Pons (tissue), 1 donor: ENCODE measurements at regions not wholly inside any gene's neighbourhood (a gene's known extent, or its start where the extent isn't known, plus 50 kb on each side); places are given as distances from the start of the nearest gene placed in this dataset.

Source experiments
- DNase-seq: peaks from one replicate; pipeline ENCODE4 v3.0.0-alpha.2; 2016; ENCODE audit warnings: low spot score

DNA sequence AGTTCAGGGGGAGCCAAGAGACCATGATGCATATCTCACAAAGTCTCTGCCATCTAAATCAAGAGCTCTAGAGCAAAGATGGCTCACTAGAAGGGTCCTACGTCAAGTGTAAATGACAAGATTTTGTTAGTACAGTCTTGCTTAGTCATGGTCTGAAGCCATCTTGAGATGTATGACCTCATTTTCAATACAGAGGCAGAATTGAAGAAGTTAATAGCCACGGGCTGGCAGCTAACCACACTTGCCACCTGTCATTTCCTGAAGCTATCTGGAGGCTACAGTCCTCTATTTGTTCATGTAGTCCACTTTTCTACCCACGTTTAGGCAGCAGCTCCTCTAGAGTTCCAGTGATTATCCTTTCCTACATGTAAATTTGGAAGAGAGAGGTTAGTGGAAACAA lies 231.7 kb upstream of the CDH12 start:
- no peak for DNase-seq

DNA sequence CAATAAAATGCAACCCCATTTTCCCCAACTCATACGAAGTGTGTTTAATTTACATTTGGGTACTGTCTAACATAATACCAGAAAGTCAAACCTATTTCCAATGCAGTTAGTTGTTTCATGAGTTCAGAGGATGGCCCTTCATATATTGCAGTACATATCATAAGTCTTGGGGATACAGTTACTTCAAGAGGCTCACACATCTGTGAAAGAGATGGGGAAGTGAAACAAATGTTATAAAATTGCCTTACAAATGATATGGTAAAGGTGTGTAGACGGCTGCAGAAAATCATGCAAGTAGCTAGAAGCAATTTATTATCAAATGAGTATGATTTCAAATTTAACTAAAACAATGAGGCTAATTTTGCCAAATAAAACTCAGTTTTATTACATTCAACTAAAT lies 219.0 kb upstream of the CDH12 start:
- no peak for DNase-seq

DNA sequence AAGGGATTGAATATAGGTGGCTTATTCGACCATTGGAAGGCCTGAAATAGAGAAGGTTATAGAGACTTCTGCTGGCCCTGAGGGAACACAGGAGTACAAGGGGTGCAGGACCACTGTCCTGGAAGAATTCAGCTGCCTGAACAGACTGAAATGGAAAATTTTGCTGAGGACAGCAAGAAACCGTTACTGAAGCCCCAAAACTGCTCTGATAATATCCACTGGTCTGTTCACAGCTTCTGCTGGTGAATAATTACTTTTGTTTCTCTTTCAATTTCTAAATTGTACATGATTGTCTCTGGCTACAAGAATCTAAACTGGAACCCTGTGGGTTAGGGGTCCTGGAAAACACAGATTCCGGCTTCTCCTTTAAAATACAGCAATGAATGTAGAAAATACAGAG lies 218.5 kb upstream of the CDH12 start:
- DNase-seq = no peak

DNA sequence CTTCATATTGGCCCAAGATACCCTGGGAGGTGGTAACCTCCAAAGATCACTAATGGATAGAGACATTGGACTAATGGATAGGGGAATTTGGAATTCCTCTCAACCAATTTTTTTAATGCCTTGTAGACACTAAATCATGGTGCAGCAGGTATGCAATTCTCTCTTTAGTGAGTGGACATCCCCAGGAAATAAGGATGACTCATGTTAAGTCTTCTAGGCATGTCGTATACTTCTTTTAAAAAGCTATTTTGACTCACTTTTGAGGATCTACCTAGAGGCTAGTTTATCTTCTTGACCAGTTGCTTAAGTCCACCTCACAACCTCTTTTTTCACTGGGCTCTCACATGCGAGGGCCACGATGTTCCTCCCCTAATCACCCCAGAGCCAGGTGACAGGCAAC lies 211.6 kb upstream of the CDH12 start:
- DNase-seq = no peak

DNA sequence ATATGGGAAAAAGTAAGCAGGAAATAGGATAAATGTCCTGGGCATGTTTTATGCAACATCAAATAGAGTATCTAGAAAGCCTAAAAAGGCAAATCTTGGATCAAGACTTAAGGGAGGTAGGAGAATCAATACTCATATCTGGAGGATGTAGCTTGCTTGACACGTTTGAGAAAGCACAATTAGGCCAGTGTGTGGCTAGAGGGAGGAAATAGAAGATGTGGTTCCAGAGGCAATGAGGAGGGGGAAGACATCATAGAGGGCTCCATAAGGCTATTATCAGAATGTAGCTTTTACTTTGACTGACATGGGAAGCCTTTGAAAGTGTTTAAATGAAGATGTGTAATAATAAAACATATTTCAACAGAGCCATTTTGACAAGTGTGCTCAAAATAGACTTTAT lies 200.7 kb upstream of the CDH12 start:
- no peak for DNase-seq

DNA sequence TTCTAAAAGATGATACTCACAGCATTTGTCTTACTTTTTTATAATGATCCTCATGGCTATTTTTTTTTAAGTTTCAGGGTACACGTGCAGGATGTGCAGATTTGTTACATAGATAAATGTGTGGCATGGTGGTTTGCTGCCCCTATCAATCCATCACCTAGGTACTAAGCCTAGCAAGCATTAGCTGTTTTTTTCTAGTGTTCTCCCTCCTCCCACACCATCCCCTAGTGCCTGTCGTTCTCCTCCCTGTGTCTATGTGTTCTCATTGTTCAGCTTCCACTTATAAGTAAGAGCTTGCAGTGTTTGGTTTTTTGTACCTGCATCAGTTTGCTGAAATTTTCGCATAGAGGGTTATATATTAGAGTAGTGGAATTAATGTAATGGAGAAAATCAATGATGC lies 189.1 kb upstream of the CDH12 start:
- DNase-seq = no peak

DNA sequence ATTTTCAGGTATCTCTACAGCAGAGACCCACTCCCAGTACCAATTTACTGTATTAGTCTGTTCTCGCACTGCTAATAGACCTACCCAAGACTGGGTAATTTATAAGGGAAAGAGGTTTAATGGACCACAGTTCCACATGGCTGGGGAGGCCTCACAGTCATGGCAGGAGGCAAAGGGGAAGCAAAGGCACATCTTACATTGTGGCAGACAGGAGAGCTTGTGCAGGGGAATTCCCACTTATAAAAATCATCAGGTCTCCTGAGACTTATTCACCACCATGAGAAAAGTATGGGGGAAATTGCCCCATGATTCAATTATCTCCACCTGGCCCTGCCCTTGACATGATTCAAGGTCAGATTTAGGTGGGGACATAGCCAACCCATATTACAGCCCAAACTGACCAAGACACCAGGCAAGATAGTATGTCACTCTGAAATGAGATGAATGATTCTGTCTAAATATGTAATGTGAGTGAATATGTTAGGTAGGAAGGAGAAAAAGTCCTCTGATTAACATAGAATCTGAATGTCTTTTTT lies 182.5 kb upstream of the CDH12 start:
- no peak for DNase-seq

DNA sequence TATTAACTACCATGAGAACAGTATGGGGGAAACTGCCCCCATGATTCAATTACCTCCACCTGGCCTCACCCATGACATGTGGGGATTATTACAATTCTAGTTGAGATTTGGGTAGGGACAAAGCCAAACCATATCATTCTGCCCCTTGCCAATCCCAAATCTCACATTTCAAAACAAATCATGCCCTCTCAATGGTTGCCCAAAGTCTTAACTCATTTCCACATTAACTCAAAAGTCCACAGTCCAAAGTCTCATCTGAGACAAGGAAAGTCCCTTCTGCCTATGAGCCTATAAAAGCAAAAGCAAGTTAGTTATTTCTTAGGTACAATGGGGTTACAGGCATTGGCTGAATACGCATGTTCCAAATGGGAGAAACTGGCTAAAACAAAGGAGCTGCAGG lies 180.7 kb upstream of the CDH12 start:
- DNase-seq = no peak

DNA sequence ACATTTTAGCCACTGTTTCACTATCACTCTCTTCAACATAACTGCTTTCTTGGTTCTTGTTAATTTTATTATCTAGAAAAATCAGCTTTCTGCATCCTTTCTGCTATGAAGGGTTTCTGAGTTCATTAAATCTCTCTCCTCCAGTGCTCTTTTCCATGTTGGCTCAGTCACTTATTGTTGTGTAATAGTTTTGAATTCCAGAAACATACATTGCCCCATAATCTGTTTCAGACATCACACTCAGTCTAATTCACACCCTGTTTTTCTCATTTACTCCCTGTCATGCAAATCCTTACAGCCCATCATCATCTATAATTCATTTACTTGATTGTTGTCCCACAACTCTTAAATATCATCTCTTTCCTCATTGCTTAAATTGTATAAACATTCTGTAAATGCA lies 176.1 kb upstream of the CDH12 start:
- DNase-seq = no peak

DNA sequence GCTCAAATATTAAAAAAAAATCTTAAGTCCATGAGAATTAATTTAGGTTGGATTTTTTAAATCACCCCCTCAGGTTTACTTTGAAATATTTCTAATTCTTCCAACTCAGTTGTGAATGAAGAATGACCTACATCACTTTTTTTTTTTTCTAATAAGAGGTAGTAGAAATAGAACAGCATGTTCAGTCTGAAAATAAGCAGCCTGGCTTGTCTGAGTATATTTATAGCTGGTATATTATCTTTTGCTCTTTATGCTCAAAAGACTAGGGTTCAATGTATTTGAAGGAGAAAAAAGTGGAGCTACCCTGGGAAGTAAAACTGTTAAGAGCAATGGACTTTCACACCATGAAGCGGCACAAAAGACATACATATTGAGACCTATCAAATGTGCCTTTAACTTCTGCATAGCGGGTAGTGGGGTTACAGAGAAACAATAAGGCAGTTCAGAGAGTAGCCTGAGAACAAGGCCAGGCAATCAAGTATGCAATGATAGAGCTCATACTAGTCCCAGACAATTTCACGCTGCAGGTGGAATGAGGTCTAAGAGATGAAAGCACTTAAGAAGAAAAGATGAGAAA lies 175.4 kb upstream of the CDH12 start:
- no peak for DNase-seq

DNA sequence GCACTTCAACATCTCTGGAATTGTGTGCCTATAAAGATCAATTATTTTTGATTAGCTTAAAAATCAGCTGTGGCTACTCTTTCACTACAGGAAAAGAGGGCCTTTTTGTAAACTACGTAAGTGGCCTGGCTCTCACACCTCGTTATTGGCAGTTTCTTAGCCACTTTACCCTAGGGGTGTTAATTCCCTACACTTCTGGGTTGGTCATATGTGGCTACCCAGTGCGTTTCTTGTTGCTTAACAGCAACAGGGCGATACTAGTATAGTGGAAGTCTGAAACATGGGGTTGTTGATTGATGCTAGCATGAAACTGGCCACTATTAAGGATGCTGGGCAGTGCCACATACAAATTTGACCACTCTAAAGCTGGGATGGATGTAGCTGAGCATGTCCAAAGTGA lies 174.7 kb upstream of the CDH12 start:
- no peak for DNase-seq

DNA sequence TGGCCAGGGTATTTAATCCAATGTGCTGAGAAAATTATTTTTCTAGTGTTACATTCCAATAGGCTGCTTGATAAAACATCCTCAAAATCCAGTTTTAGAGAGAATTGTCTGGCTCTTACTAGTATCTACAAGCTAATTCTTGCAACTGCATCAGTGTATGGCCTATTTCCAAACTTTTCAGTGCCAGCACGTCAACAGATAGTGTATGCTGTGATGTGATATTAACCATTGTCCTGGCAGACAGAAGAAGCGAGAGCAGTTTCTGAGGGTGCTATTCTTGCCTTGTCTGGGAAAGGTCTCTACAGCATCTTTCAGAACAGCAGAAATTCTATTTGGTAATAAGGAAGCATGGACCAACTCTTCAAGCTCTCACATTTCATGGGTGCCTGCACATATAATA lies 174.2 kb upstream of the CDH12 start:
- DNase-seq = no peak

DNA sequence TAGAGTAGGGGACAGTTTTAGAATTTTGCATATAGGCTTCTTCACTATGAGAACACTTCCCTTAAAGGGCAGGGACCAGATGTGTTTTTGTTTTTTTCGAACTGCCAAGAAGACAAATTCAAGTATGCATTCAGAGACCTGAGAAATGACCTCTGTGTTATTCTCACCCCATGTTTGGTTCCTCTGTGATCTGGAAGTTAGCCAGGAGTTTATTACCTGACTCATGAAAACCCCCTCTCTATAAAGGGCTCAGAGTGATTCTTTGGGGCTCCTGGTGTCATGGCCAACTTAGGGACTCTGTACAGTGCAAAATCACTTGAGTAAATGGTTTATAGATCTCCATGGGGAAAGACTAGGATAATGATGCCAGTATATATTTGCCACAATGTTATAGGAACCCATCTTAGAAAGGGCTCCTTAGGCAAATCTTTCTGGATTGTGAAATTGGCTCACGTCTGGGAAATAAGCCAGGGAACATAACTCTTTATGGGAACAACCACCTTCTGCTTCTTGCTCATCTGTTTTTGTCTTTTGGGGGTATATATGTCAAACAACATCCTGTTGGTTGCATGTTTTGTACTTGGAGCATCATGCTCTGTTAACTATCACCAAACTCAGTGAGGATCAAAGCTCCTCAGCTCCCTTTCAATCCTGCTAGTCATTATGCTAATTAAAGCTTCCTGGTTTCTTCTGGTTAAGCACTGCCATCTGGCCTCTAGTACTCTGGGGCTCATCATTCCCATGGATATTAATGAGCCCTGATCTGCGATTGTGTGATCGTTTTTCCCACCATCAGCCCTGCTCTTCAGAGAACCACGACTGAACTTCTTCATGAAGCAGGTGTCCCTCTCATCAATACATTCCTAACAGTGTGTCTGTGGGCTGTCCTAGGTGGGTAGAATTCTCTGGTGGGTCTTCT lies 173.4 kb upstream of the CDH12 start:
- DNase-seq = no peak

DNA sequence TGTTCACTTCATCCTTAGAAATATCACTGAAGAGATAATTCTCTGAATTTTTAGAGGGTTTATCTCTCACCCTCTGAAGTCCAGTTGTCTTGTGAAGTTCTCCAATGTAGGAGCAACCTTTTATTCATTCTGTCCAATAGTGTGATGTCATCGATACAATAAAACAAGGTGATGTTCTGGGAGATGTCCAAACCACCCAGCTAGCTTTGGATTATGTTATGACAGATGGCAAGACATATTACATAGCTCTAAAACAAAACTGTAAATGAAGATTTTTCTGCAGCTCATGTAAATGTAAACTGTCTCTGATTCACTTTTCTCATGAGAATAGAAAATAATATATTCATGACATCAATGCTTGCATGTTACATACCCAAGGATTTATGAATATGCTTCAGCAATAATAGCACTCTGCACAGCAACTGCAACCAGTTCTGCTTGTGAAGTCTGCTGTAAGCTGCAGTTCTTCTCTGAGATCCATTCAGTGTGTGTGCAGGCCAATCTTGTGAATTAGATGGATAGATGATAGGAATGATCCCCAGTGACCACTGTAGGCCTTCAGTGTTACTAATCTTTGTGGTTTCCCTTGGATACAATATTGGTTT lies 172.6 kb upstream of the CDH12 start:
- no peak for DNase-seq

DNA sequence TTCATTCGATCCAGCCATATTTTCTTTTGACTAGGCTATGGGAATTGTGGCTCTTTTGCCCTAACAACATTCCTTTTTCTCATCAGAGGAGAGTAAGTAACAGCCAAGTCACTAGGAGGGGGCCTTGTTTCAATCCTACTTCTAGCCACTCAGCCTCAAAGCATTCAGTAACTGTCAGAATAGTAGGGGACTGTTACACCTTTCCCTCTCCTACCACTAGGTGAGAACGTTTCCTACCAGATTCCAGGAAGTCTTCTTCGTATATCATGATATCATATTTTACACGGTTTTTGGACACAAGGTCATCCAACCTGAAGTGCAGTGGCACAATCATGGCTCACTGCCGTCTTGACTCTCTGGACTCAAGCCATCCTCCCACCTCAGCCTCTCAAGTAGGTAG lies 171.3 kb upstream of the CDH12 start:
- DNase-seq = no peak

DNA sequence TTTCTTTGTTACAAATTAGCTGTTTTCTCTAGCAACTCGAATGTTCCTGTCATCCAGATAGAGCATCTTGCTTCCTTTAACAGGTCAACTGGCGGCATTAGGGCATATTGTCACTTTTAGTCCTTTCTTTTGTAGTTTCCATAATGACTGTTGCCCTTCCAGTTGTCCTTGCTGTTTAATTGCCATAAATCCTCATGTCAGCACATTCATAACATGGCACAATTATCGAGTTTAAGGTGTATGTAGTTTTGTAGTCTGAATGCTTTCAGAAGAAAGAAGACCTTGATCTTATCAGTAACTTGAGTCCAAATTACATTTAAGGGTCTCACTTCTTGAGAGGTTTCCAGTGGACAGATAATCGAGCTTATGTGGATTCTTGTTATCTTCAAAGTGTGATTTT lies 161.7 kb upstream of the CDH12 start:
- no peak for DNase-seq

DNA sequence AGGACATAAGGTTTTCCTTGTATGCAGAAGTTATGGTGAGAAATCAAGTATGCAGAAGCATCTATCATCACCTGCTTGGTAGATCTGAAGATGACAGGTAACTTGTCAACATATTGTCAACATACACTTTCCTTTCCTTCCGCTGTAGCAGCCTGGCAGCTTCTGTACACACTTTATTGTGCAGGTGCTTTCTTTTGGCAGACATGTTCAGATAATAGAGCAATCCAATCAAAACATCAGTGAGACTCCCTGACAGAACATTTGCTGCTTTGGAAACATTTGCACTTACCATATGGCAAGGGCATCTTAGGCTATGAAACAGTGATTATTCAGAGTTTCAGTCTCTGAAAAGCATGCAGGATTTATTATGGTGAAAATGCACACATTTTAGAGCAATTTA lies 161.1 kb upstream of the CDH12 start:
- DNase-seq = peak; percentile 8

DNA sequence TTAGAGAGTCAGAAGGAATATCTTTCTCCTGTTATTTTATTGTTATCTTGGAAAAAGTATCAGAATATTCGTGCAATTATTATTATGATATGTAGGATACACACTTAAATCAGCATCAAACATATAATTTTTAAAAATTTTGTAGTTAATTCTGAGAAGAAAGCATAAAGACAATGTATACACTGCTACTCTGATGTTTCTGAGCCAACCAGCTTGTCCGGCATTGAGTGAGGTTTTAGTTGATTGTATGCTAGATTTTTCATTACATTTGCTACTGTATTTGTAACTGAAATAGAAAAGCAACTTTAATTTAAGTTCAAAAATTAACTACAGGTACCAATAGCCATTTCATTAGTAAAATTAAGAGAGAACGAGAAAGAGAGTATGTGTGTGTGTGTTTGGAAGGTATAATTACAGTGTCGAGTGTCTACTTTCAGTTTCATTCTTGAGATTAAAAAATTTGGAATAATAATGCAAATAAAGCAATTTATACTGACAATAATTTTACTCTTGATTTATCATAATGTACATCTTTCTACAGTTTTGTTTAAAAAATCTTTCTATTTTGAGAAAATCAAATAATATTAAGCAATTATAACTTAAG lies 160.4 kb upstream of the CDH12 start:
- no peak for DNase-seq

DNA sequence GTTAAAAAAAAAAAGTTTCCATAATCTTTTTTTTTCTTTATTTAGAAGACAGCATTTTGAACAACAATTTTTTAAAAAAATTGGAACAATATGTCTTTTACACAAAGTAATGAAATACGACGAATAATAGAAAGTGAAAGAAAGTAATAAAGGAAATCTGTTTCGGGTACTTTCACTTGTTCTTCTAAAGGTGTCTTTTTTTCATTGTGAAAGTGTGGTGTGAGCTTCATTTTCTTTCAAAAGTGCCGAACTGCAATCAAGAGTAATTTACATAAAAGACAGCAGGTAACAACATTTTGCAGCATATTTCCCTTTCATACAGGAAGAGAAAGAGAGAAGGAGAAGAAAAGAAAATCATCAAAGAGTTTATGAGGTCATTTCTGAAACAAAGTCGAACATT lies 159.7 kb upstream of the CDH12 start:
- DNase-seq = no peak

DNA sequence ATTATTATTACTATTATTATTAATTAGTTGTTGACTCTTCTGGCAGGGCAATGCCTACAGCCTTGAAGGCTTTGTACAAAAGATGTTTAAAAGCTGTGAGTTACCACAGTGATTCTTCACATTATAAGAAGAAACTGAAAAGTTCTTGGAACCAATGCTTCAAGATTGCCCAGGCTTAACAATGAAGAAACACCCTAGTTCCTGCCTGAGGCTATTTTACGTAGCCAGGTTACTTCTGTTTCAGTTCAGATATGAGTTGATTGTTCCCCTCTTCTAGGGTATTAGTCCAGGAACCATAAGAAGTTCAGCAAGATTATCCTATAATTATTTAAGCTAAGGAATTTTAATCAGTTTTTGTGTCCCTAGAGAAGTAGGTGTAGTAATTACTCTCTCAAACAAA lies 154.6 kb upstream of the CDH12 start:
- no peak for DNase-seq

DNA sequence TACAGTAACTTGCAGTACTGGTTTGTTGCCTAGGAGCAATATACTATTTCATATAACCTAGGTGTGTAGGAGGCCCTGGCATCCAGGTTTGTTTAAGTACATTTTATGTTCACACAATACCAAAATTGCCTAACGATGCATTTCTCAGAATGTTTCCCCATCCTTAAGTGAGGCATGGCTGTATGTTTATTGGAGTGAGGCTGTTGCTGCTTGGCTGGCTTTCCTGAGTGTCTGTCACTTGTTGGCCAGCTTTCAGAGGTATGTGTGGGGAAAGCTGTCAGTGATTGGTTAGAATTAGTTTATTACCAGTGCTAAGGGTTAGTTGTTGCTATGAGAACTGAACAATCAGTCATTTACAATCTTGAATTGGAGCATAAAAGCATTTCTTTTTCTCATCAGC lies 154.1 kb upstream of the CDH12 start:
- no peak for DNase-seq

DNA sequence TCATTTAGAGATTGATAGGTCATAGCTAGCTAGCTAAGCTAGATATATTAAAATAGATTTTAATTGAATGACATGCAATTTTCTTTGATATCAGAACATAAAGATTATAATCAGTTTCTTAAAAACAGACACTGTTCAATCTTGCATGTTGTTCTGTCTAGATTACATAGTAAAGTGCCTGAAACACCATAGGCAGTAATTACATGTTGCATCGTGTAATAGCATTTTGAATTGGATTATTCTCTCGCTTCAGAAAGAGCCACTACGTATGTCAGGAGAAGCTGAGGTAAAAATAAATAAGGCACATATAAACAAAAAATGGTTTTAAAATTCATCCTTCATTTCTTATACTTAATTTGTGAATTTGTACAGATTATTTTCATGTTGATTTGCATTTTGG lies 148.0 kb upstream of the CDH12 start:
- DNase-seq = no peak

DNA sequence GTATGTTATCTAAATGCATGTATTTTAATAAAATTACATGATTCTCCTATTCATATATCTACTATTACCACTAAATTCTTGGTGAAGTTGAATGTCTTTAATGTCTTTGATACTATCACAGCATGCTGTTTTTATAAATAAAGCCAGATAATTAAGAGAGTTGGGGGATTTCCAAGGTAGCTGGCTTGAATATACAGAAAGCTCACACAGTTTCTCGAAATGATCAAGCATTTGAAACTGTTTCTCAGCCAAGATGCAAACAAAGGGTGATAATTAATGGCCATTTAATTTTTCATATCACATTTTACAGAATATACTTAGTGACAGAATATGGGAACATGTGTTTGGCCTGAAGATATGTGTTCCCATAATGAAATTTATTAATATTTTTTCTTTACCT lies 145.6 kb upstream of the CDH12 start:
- no peak for DNase-seq
